NAMALWA (cell line): ENCODE measurements at regions not wholly inside any gene's neighbourhood (a gene's known extent, or its start where the extent isn't known, plus 50 kb on each side); places are given as distances from the start of the nearest gene placed in this dataset.
"Not testable (repeated sequence)": the region's sequence is repeated elsewhere in the genome, so short reads cannot be mapped to it uniquely, and the experiment has no call there.

Experiments
- DNase-seq: peaks from one replicate; pipeline ENCODE4 v3.0.0-alpha.2; 2015; ENCODE audit warnings: low spot score

DNA sequence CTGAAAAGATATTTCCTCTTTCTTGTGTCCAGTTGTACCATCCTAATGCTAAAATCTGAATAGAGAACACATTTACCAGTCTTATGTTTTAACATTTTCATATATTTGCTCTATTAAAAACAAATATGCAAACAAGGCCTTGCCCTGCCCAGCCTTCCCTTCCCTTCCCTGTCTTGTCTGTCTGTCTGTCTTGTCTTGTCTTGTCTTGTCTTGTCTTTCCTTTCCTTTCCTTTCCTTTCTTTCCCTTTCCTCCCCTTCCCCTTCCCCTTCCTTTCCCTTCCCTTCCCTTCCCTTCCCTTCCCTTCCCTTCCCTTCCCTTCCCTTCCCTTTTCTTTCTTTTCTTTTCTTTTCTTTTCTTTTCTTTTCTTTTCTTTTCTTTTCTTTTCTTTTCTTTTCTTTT, 1103.5 kb downstream of the STIM2 start:
- DNase-seq: no peak

DNA sequence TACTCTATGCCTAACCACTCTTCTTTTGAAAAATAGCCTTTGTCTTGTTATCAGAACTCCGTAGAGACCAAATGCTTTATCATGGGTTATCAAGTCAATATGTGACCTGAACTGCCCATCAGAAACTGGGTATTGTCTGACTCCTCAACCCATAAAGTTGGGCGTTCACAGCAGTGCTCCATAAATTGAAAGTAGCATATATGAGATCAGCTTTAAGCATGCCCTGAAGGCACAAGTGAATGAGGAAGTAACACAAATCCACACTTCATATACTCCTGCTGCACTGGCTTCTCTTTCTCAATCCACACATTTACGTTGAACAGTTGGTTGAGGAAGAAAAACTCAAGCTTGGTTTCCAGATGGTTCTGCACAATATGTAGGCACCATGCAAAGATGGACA, 1106.0 kb downstream of the STIM2 start:
- no peak for DNase-seq

DNA sequence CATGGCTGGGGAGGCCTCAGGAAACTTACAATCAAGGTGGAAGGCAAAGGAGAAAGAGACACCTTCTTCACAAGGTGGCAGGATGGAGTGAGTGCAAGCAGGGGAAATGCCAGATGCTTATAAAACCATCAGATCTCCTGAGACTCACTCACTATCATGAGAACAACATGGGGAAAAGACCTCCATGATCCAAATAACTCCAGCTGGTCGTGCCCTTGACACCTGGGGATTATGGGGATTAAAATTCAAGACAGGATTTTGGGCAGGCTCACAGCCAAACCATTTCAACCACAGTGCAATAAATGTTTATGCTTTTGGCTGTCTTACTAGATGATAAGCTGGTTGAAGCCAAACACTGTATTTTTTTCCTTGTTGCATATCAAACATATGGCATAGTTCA, 1112.4 kb downstream of the STIM2 start:
- no peak for DNase-seq

DNA sequence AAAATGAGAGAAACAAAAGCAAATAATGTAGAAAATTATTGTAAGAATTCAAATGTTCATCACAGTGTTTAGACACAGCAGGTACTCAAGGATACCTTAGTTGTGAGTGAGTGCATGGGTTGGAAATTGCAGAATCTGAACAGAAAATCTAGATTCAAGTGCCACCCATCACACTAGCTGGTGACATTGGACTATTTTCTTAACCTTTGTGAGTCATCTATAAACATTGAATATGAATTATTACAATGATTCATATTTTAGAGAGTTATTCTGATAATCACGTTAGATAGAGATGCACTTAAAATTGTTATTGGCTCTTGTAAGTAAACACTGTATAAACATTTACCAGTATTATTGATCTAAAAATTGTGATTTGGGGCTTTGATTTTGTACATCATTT, 1113.1 kb downstream of the STIM2 start:
- DNase-seq: no peak

DNA sequence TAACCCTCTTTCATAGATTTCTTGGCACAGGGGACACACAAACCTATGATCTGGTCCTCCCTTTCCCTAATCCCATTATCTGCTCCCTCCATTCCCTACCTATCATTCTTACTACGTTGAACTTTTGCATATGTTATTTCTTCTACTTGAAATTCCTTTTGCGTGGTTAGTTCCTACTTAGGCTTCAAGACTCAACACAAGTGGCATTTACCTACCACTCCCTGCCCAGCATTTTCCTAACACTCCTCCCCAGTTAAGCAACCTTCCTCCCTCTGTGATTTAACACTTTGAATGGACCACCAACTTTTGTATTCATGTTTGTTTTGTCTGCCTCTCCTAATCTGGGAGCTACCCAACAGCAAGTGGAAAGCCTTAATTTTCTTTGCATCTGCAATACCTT, 1113.7 kb downstream of the STIM2 start:
- DNase-seq: no peak

DNA sequence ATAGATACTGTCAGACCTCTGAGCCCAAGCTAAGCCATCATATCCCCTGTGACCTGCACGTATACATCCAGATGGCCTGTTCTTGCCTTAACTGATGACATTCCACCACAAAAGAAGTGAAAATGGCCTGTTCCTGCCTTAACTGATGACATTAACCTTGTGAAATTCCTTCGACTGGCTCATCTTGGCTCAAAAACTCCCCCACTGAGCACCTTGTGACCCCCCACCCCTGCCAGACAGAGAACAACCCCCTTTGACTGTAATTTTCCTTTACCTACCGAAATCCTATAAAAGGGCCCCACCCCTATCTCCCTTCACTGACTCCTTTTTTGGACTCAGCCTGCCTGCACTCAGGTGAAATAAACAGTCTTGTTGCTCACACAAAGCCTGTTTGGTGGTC, 1114.2 kb downstream of the STIM2 start:
- DNase-seq: not testable (repeated sequence)

DNA sequence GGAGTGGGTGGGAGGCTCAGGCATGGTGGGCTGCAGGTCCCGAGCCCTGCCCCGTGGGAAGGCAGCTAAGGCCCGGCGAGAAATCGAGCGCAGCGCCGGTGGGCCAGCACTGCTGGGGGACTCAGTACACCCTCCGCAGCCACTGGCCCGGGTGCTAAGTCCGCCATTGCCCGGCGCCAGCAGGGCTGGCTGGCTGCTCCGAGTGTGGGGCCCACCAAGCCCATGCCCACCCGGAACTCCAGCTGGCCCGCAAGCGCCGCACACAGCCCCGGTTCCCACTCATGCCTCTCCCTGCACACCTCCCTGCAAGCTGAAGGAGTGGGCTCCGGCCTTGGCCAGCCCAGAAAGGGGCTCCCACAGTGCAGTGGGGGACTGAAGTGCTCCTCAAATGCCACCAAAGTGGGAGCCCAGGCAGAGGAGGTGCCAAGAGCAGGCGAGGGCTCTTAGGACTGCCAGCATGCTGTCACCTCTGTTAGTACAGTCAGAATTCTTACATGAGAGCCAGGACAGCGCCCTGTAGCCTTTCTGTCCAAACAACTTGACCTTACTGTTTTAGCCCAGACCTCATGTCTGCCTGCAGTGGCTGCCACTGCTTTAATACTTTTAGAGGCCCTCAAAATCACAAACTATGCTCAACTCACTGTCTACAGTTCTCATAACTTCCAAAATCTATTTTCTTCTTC, 1117.9 kb downstream of the STIM2 start:
- not testable (repeated sequence) for DNase-seq

DNA sequence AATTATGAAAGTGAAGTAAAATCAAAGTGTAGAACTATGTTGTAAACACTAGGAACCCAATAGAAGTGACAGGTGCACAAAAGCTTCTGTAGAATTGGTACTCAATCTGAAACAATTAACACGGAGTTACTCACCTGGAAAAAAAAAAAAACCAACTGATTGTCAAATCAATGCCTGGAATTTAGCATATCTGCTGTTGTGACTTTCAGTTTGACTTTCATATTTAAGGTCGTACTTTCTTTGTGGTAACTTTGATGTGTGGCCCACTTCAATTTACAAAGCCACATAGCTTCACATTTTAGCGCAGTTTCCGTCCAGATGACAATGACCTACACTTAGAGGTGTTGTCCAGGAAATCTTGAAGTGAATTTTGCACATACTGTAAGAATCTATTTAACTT, 1124.9 kb downstream of the STIM2 start:
- DNase-seq: no peak

DNA sequence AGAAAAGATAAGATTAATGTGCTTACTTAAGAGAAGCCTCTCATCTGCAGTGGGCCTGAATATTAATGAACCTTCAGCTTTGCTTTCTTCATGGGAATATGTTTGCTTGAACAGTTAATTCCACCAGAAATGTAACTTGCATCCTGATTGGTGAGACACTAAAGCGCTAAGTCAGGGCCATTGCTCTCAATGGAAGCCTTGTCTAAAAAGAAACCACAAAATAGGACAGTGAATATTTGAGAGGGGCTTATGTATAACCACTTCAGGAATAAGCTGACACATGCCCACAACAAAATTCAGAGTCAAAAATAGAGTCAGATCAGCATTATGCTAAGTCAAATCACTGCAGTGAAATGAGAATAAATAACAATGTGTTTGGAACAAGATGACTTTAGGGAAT, 1125.8 kb downstream of the STIM2 start:
- no peak for DNase-seq

DNA sequence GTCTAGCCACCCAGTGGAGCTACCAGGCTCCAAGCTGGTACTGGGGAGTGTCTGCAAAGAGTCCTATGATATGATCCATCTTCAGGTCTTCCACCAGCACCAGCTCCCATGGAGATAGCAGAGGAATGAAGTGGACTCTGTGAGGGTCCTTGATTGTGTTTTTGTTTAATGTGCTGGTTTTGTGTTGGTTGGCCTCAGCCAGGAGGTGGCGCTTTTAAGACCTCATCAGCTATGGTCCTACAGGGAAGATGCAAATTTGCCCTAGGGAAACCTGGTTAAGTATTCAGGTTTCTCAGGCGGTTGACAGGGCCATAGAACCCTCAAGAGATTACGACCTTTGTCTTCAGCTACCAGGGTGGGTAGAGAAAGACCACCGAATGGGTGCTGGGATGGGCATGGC, 1141.1 kb downstream of the STIM2 start:
- DNase-seq: no peak

DNA sequence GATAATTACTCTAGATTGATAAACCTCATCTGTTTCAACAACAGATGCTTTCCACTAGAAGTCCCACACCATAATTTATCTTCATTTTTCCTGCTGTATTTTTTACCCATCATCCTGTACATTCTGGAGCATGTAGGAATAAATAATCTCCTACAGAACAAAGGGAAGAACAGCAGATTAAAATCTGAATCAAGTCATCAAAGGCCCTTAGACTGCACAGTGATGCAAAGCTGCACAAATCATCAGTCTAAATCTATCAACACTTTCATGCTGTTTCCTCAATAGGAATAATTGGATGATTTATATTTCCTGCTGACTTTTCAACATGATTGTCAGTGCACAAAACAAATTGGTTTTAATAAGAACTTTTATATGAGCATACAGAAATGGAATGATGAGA, 1143.9 kb downstream of the STIM2 start:
- DNase-seq: no peak

DNA sequence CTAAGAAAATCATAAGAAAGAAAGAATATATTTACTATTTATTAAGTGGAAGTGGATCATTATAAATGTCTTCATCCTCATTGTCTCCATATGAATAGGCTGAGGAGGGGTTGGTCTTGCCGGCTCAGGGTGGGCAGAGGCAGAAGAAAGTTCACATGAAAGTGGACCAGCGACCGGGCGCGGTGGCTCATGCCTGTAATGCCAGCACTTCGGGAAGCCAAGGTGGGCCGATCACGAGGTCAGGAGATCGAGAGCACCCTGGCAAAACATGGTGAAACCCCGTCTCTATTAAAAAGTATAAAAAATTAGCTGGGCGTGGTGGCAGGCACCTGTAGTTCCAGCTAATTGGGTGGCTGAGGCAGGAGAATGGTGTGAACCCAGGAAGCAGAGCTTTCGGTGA, 1145.4 kb downstream of the STIM2 start:
- DNase-seq: no peak

DNA sequence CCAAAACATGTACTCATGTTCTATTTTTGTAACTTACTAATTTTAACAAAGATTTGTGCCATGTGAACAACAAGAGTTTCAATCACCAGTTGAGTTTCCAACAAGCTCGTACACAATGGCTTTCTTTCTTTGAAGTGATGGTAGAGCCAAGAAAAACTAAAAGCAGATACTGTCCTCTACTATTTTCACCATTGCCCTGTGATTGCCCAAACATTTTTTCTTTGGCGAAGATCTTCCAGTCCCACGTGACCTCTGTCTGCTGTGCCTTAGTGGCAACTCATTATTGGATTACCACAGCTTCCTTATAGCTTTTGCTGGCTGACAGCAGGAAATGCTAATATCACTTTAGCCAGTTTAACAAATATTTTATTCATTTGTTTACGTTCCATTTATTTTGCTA, 1147.1 kb downstream of the STIM2 start:
- no peak for DNase-seq

DNA sequence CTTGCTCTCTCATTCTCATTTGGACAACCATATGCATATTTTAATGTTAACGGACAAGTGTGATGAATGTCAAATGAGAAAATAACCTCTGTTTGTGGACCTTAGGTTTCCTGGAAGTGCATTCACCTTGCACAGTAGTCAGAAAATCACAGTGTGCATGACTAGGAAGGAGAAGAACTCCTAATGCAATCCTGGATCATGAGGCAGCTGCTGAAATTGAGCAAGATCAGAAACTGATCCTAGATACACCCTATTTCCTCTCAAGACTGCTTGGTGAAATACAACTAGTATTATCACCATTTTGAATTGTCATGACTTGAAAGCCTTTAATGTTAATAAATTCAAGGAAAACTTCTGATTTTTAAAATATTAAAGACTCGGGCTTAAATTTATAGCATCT, 1148.9 kb downstream of the STIM2 start:
- DNase-seq: no peak

DNA sequence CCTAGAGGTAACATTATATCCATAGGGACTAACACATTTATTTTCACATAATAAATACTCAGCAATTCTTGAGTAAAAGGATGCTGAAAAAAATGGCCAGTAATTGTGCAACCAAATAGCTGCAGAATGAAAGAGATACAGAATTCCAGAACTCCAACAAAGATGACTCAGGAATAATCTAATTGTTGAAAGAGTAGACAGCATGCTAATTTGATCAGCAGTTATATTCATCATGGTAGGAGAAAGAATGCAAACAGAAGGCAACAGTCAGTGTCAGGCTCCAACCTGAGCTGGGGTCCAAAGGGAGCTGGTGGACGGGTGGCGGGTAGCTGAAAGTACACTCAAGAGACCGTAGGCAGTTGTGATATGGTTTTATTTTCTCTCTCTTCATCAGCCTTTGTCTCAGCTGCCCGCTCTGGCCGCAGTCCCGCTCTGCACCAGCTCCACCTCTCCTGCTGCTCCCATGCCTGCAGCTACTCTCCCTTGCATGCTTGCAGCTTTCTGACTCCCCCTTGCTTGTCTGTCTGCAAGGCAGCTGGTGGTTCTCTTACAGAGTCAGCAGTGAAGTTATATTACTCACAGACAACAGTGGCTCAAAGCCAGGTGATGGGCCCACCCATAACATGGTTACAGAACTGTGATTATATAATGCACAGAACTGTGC, 1150.1 kb downstream of the STIM2 start:
- DNase-seq: no peak

DNA sequence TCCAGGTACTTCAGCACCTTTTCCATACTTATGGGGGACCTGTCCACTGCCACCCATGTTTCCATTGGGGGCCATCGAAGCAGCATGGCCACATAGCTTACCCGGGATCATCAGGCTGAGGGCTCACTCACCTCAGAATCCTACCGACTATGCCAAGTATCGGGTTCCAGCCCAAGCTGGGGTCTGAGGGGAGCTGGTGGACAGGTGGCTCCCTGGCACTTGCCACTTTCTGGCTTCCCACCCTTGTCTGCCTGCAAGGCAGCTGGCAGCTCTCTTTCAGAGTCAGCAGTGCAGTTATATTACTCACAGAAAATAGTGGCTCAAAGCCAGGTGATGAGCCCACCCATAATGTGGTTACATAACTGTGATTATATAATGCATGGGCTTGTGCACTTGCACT, 1153.8 kb downstream of the STIM2 start:
- no peak for DNase-seq

DNA sequence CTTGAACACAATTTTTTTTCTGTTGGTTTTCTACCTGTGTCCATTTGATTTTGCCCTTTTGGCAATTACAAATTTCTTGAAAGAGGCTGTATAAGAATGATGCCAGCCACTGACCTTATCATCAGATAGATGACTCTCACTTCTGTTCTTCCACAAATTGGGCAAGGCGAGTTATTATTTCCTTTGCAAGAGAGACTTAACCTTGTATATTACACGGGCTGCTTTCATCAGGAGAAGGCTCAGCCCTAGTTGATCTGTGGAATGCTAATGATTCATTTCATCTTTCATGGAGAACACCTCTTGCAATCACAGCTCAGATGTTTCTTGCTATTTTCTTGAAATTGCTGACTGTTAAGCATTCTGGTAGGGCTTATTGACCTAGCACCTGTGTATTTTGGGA, 1155.4 kb downstream of the STIM2 start:
- DNase-seq: no peak

DNA sequence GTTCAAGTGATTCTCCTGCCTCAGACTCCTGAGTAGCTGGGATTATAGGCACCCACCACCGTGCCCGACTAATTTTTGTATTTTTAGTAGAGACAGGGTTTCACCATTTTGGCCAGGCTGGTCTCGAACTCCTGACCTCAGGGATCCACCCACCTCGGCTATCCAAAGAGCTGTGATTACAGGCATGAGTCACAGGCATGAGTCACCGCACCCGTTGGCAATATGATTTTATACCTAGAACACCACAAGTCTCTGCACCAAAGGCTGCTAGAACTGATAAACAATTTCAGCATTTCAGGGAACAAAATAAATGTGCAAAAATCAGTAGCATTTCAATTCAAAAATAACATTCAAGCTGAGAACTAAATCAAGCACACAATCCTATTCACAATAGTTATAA, 1177.6 kb downstream of the STIM2 start:
- not testable (repeated sequence) for DNase-seq

DNA sequence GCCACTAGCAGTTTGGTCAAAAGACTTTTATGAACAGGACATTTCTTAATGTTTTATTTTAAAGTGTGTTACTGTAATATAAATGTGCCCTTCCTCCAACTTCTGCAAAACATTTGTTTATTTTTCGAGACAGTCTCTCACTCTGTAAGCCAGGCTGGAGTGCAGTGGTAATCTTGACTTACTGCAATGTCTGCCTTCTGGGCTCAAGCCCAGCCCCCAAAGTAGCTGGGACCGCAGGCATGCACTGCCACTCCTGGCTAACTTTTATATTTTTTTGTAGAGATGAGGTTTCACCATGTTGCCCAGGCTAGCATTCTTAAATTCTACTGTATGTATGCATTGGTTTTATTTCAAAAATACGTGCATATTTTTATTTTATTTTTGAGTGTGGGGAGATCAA, 1201.9 kb downstream of the STIM2 start:
- DNase-seq: no peak

DNA sequence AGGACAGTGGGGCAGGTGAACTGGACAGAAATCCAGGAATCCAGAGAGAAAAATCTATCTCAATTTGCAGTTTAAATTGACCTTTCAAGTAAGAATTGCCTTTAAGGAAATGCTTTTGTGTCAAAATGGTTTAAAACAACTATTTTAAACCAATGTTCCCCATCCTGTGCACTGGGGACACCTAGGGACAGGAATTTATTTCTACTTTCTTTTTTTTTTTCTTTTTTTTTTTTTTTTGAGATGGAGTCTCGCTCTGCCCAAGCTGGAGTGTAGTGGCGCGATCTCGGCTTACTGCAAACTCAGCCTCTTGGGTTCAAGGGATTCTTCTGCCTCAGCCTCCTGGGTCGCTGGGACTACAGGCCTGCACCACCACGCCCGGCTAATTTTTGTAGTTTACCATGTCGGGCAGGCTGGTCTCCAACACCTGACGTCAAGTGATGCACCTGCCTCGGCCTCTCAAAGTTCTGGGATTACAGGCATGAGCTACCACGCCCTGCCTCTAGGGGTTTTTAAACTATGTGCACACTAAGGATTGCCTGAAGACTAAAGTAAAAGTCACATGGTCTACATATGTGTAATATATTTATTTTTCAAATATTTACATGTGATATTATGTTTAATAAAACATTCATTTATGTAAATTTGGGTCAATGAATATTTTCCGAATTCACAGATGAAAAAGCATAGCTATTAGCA, 1213.4 kb downstream of the STIM2 start:
- peak; percentile 9 for DNase-seq

DNA sequence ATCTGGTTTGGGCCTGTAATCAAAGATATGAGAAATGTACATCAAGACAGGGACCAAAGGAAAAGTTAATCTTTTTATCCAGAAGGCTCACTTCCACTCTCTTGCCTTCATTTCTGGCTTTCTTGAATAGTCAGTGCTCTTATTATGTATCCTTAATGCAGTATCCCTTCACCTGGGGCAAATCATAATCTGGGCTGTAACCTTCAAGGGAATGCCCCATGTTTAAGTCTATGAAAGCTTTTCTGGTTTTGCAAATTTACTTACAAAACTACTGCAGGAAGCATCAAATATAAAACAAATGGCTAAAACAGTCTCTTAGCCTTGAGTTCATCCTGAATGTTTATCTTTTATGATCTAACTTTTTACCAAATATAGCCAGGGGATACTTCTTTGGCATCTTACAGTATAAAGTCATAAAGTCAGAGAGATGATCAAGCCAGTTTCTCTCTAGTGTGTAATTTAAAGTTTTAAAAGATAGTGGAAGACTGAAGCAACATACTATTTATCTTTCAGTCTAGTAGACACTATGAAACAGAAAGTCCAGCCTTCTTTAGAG, 1214.8 kb downstream of the STIM2 start:
- no peak for DNase-seq

DNA sequence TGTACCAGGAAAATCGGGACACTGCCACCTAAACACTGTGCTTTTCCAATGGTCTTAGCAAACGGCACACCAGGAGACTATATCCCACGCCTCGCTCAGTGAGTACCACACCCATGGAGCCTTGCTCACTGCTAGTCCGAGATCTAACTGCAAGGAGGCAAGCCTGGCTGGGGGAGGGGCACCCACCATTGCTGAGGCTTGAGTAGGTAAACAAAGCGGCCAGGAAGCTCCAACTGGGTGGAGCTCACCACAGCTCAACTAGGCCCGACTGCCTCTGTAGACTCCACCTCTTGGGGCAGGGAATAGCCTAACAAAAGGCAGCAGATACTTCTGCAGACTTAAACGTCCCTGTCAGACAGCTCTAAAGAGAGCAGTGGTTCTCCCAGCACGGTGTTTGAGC, 1216.6 kb downstream of the STIM2 start:
- DNase-seq: not testable (repeated sequence)

DNA sequence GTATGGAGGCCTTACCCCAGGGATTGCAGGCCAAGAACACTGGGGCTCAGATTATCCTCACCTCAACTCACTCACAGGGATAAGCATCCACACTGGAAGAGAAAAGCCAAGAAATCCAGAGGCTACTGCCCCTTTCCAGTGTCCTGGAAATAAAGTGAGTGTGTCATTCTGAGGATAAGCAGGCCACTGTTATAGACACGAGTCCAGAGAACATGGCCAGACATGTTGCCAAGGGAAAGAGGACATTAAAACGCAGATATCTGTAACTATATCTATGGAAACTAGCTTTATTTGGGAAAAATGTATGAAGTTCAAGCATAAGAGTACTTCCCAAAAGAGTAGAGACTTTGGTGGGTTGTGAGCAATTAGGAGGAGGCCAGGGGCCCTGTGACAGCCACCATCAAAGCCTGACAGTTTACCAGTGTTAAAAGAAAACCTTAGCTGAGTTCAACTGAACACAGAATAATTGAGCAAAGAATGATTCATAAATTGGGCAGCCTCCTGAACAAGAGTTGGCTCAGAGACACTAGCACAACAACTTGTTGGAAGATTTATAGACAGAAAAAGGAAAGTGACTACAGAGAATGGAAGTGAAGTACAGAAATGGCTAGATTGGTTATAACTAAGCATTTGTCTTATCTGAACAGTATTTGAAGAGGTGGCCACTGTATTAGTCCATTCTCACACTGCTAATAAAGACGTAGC, 1222.2 kb downstream of the STIM2 start:
- DNase-seq: no peak
